ENCODE measurements at regions not wholly inside any gene's neighbourhood (a gene's known extent, or its start where the extent isn't known, plus 50 kb on each side); places are given as distances from the start of the nearest gene placed in this dataset.

DNA sequence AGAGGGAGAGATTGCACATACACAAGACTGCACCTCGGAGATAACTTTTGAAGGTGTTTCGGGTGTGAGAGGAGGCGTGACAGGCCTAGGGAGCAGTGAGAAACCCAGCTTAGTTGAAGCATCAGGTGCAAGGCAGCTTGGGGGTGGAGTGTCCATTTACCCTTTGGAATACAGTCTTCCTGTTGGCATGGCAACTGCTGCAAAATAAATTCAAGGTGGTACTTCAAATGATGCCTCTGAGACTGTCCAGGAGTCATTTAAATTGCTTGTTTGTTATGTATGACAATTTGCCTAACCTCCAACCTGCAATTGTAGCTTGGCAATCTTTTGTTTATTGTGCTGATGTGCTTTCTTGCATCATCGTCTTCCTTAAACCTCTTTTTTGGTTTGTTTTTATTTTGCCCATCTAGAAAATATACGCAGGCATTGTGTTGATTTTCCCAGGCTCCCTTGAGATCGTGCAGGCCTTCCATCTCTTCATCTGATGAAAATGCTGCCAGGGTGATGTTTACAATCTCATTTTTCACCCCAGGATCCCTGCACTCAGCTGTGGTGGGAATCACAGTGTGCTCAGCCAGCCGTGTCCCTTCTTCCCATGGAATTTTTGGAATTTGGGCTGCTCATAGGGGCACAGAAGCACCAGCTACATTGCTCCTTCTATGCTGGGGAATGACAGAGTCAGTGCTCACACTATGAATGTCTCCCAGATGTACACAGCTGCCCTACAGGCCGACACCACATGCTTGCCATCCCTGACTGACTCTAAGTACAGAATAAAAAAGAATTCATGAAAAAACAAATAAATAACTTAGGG is 583.1 kb upstream of the CFAP20DC start:
- Histone ChIP-seq H3K4me1 (peaks cover 0 to 15% (median 0%) of the 10 kb centered on the region in 12 donors), H3K27me3 (no peaks in the 10 kb centered on the region), H3K4me3 (no peak overlapping the region), H3K27ac (no peak overlapping the region), H3K36me3 (no peaks in the 10 kb centered on the region), H3K9me3 (no peaks in the 10 kb centered on the region)
- DNase-seq (peak in 1 of 5 donors; percentile 36), ATAC-seq (peak; percentile 54 to 88 (median 58))
- 66 to 76% (median 69%) methylated on average over 8 of the region's 8 CpGs for WGBS, 4 donors
- intact Hi-C loops (cut with DNase I), result no loop called here
- no peak for TF ChIP-seq CTCF (IDR thresholded peaks at IDR 0.05)
- TF ChIP-seq POLR2A (IDR thresholded peaks at IDR 0.05), result no peak

DNA sequence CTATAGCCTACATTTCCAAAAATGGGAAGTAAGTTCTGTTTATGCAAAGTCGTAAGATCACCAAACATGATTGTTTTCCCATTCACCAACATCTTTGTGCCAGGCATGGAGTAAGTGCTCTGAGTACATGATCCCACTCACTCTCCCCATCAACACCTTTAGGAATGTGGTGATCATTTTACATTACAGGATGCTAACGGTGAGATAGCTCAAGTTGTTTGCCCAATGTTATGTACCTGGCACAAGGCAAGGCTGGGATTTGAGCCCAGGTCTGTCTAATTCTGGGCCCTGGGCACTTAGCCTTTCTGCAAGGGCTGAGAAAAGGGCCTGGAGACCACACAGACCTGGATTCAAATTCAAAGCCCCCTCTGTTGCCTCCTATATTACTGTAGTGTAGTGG is 581.7 kb upstream of the CFAP20DC start:
- 53 to 72% (median 59%) methylated on average over 2 of the region's 2 CpGs for WGBS, 4 donors
- no peak for ATAC-seq
- no peaks in the 10 kb centered on the region for H3K27me3 ChIP-seq

GRCh38 chr3:59621037-59621436 is 571.2 kb upstream of the CFAP20DC start:
- H3K9me3 ChIP-seq, result peaks cover 0 to 10% (median 0%) of the 10 kb centered on the region in 12 donors
- no peak for TF ChIP-seq POLR2A (IDR thresholded peaks at IDR 0.05)
- TF ChIP-seq CTCF (IDR thresholded peaks at IDR 0.05), result no peak
- no peaks in the 10 kb centered on the region for H3K27me3 ChIP-seq
- ATAC-seq, result no peak
- 76 to 82% (median 79%) methylated on average over 3 of the region's 3 CpGs for WGBS, 4 donors
- no peaks in the 10 kb centered on the region for H3K4me1 ChIP-seq
- no peak for DNase-seq
- no peaks in the 10 kb centered on the region for H3K36me3 ChIP-seq
- H3K27ac ChIP-seq, result no peak overlapping the region
- no peak overlapping the region for H3K4me3 ChIP-seq
- intact Hi-C loops (cut with DNase I), result no loop called here

More for the DNA sequence above, 581.7 kb upstream of the CFAP20DC start:
- Histone ChIP-seq H3K36me3 (no peaks in the 10 kb centered on the region), H3K27ac (no peak overlapping the region), H3K9me3 (no peaks in the 10 kb centered on the region), H3K4me1 (peaks cover 0 to 15% (median 0%) of the 10 kb centered on the region in 12 donors), H3K4me3 (no peak overlapping the region)
- no peak for TF ChIP-seq CTCF (IDR thresholded peaks at IDR 0.05)
- TF ChIP-seq POLR2A (IDR thresholded peaks at IDR 0.05), result no peak
- DNase-seq, result no peak
- intact Hi-C loops (cut with DNase I), result no loop called here

DNA sequence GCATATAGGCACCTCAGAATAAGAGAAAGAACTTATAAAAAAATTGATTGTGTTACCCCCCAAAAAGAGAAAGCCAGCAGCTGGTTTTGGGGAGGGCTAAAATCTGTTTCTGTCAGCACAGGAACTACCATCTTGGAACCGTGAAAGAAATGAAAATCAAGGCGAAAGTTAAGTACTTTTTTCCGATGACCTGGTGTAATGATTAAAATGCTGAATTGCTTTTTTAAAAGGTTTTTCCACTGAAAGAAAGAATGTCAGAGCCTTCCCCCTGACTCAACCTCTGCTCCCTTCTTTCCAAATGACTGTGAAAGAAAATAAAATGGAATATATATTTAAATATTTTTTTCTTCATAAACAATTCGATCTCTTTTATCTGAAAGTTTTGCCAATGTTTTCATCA is 570.5 kb upstream of the CFAP20DC start:
- no peak overlapping the region for H3K27ac ChIP-seq
- DNase-seq (no peak), ATAC-seq (no peak)
- WGBS, 4 donors, result 82 to 87% (median 85%) methylated on average over 4 of the region's 4 CpGs
- no peaks in the 10 kb centered on the region for H3K4me1 ChIP-seq
- no peaks in the 10 kb centered on the region for H3K27me3 ChIP-seq
- H3K36me3 ChIP-seq, result no peaks in the 10 kb centered on the region
- intact Hi-C loops (cut with DNase I), result no loop called here
- peaks cover 0 to 10% (median 0%) of the 10 kb centered on the region in 12 donors for H3K9me3 ChIP-seq
- TF ChIP-seq CTCF (IDR thresholded peaks at IDR 0.05) (no peak), POLR2A (IDR thresholded peaks at IDR 0.05) (no peak)
- no peak overlapping the region for H3K4me3 ChIP-seq

Measured in heart left ventricle (tissue), 16 donors.